ENCODE measurements at regions not wholly inside any gene's neighbourhood (a gene's known extent, or its start where the extent isn't known, plus 50 kb on each side); places are given as distances from the start of the nearest gene placed in this dataset.
"Not testable (repeated sequence)": the region's sequence is repeated elsewhere in the genome, so short reads cannot be mapped to it uniquely, and the experiment has no call there.

DNA sequence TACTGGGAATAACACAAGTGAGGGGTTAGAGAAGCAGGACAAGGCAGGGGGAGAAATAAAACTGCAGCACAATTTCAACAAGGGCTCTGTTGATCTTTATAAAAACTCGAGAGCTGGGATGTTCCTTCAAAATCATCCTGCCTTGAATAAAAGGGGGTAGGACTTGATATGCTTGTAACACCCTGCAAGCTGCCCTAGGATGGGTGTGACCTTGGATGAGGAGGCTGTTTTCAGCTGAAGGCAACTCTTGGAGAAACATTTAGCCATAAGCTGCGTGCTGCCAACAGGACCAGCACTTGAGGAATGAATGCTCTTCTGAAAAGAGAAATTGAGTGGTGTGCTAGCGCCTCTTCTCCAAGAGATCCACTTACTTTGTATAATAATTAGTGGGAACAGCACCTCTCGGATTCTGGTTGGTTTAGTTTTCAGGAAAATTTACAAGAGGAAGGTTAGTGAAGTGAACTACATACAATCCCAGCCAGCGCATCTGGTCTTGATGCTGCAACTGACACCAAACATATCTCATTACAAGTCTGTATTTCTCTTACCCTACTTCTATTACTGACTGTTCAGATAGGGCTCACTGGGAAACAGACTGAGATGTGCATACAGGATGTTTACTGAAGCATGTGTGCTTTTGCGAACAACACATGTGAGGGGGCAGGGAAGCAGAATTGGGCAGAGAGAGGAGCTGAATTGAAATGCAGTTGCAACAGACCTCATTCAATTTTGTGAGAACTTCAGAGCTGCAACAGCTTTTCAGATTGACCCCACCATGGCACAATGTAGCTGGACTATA is 643.0 kb upstream of the GOLIM4 start:
- DNase-seq = peak; percentile 19

DNA sequence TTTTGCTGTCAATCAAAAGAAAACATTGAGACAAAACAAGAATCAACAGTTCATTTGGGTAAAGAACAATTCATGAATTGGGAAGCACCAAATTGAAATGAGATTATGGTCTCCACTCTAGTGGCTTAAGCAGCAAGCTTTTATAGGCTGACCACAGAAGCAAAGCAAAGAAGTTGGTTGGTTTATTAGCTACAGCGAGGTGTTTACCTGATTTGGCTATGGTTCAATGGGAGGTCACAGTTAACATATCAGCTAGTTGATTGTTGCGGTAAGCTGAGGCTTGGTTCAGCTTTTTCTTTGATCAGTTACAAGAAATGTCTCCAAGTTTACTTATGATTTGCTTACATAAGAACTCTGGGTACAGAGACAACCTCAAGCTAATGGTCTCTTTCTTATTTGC is 640.5 kb upstream of the GOLIM4 start:
- no peak for DNase-seq

DNA sequence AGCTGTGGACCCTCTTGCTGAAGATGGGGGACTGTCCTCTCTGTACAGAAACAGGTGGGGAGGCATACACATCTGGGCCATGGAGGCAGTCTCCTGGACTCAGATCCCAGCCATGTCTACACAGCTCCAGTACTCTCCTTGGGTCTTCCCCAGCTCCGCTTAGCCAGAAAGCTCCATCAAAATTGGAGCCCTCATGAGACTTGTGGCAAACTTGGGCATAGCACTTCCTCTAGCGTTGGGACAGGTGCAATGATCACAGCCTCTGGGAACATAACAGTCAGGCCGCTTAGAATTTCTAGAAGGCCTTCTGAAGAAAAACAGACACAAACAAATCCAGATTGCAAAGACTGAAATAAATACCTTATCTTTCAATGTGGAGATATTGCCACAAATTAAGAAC is 634.3 kb upstream of the GOLIM4 start:
- DNase-seq = no peak

DNA sequence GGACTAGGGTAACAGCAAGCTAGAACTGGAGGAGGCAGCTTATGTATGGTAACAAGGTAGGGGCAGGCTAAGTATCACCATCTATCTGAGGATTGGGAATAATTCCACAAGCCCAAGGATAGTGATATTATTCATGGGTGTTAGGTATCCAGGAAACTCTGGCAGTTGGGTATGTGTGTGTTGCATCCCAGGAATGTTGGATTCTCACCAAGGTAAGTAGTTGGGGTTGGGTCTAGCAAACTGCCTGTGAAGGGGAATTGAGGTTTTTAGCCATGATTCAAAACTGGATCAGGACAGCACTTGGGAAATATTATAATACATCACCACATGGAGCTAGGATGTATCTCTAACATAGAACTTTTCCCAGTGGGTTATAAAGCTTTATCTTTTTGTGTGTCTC is 626.4 kb upstream of the GOLIM4 start:
- DNase-seq = no peak

DNA sequence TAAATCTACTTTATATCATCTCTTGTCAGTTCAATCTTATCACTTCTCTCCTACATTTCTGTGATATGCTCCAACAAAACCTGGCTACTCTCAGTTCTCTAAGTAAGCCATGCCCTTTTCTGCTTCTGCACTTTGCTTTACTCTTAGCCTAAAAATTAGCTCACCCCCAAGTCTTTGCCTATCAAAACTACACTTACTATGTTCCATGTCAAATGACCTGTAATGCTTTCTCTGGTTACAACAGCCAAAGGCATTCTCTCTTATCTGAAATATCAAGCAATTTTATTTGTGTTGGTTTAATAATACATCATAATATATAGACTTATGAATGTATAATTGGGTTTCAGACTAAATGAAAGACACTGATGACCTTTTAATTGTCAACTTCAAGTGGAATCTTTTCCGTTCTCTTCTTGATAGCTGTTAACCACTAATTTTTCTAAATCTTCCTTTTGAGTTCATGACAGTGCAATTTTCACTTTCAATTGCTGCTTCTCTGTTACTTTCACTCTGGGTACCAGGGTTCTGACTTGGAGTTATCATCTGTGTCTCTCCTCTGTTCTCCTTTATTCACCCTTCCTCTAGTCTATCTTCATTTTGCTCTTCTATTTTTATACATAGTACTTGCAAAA is 619.0 kb upstream of the GOLIM4 start:
- no peak for DNase-seq

DNA sequence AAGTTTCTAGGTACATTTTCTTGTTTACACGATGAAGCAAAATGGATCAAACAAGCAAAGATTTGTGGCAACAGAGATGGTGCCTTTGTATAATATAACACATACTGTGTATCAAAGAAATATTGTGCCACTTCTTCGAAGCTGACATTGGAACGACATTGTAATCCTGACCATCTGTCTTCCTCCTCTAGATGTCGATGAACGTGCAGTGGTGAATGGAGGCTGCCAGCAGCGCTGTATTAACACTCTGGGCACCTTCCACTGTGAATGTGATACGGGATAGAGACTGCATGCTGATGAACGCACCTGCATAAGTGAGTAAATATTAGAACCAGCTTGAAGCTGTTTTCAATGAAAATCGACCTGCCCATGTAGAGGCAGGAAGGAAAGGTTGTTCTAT is 613.3 kb upstream of the GOLIM4 start:
- no peak for DNase-seq

DNA sequence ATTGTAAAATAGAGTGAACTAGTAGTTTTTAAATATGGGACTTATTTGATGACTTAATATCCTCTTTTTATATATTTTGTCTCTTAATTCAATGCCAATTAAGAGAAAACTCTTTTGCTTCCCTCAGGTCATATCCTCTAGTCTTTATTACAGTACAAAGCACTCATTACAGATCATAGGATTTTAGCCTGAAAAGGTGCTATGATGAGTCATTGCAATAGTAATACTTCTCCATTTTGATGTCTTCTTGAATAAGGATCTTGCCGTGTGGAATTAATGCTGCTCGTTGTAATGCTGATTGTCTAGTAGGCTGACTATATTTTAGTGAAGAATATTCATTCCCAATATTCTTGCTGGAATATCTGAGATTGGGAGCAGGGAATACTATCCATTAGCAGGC is 612.2 kb upstream of the GOLIM4 start:
- DNase-seq = no peak

DNA sequence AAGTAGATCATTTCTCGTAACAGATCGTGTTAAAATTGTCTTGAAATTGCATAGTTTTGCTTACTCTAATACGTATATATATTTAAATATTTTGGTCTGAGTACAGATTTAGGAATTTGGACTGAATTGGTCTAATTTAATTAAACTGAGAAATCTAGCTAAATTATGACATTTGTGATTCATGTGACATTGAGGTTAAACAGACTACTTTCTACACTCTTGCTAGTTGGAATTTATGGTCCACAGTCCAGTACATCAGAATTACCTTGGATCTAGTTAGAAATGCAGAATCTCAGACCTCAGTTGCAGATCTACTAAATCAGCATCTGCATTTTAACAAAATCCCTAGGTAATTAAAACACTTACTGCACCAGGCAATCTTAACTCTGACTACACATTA is 609.7 kb upstream of the GOLIM4 start:
- DNase-seq = no peak

DNA sequence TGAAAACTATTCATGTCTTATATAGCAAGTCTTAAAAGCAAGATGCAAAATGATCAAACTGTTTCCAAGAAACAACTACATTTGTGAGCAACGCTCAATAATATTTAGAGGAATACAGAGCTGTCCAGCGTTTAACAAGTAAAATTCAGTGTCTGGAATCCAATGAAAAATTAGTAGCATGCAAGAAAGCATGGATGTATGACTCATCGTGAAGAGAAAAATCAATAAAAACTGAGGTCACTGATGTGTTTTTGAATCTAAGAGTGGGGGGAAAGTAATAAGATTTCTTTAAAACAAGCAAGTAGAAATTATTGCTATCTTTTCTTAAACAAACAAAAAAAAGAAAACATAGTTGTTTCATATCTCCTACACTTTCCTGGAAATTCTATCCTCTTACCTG is 600.3 kb upstream of the GOLIM4 start:
- DNase-seq = no peak

DNA sequence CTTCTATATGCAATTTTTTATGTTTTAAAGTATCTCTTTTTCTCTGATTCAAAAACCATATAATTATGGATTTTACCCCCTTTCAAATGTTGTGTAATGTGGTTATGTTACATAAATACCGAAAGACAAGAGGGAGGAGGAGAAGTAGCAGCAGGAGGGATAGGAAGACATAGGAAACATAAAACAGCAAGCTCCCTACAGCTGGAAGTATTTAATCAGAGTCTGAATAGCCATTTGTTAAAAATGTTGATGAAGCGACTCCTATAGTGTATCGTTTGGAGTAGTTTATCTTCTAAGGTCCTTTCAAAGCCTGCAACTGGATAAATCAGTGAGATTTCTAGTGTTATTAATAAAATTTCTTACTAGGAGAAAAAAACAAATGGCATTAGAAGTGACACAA is 598.1 kb upstream of the GOLIM4 start:
- DNase-seq = no peak

DNA sequence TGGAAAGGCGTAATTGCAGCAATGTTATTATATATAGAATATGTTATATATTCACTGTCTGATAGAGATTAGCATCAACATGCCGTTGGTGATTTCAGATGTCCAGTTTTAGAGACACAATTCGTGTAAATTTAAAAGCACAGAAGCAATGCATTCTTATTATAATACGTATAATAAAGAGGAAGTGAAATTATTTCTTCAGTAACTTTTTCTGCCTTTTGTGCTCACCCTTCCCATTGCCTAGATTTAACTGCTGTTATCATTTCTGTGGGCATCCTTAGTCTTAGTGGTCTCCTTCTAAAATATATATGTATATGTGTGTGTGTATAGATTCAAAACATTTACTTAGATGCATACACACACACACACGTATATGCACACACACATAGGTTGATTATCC is 592.5 kb upstream of the GOLIM4 start:
- no peak for DNase-seq

DNA sequence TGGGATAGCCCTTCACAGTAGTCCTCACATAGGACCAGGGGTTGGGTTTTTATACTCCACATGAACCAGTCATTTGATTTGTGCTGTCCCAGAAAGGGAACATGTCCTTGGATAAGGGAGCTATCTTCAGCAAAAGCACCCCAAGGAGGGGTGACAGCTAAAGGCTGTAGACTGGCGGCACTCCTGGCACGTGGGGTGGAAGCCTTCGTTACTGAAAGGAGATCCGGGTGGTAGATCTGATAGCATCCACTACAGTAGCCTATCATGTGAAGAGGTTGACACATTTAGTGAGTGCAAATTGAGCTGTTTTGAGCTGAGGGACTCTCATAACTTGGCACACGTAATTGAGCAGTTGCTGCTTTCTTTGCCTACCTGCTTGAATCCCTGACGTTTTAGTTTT is 588.8 kb upstream of the GOLIM4 start:
- DNase-seq = no peak

DNA sequence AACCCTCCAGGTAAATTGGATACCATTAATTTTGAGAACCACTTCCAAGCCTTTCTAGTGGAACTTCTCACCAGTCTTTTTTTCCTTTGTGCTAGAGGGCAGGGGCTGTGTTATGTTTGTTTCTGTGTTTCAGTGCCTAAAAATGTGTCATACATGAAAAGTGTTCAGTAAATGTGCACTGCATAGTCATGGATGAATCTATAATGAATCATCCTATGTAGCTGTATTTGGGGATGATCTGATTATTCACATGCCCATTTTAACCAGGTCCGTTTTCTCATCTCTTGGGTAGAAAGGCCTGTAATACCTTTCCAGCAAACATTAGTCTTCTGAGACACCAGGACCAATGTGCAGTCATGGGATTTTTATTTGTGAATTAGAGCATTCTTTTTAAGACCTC is 583.0 kb upstream of the GOLIM4 start:
- no peak for DNase-seq

DNA sequence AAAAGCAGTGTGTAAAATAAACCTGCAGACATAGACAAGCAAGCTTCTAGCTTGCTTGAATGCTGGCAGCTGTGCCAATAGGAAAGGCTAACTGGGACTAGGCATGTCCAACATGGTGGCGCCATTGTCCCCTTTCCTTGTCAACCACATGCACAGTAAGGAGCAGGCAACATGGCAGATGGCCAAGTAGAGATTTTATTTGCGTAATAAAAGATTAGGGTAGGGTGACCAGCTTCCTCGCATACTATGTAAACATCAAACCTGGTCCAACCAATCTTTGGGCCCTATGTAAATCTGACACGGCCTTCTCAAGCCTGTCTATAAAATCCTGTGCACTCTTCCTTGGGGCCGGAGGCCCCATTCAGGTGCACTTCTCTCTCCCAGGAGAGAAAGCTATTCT is 575.4 kb upstream of the GOLIM4 start:
- DNase-seq = no peak

DNA sequence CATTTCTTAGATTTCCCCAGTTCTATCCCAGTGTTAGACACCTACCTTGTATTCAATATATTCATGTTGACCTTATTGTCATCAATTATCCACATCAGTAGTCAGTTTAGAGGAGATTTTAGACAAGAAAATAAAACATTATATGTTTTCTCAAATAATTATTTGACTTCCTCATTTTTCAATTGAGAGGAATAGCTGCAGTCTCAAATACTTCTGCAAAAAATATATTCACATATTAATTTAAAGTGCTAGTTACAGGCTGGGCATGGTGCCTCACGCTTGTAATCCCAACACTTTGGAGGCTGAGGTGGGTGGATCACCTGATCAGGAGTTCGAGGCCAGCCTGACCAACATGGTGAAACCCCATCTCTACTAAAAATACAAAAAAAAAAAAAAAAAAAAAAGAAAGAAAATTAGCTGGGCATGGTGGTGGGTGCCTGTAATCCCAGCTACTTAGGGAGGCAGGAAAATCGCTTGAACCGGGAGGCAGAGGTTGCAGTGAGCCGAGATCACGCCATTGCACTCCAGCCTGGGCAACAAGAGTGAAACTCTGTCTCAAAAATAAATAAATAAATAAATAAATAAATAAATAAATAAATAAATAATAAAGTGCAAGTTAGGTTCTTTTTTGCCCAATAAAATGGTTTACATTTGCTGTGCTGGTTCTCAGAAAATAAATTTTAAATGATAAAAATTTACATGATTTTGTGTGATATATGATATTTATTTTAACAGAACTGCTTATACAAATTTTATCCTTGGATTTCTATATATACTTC is 565.3 kb upstream of the GOLIM4 start:
- not testable (repeated sequence) for DNase-seq

DNA sequence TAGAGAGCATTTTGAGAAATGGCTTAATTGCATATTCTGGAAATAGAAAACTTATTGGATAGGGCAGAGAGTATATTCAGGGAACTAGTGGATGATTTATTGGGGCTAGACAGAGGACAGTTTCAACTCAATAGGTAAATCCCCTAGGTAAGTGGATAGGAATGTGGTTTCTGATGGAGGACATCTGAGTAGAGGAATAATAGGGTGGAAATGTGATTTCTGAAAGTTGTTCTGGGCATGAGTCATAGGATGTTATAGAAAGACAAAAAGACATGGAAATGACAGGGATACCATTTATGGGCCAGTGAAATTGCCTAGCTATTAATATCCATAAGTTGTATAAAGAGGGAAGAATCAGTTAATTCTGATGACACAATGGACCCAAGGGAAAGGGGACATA is 563.3 kb upstream of the GOLIM4 start:
- no peak for DNase-seq

DNA sequence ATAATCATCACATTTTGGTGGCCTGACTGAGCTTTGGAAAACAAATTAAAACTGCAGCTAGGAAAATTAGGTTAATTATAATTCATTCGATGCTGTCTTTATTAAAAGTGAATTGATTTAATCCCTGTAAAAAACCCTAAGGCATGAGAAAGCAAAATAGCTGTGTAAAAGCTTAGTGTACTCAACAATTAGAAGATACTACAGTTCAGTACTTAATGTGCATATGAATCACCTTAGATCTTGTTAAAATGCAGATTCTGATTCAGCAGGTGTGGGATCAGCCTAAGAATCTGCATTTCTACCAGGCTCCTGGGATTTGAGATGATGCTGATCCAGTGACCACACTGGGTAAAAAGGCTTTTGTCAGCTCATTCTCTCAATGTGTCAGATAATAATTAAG is 559.9 kb upstream of the GOLIM4 start:
- no peak for DNase-seq

DNA sequence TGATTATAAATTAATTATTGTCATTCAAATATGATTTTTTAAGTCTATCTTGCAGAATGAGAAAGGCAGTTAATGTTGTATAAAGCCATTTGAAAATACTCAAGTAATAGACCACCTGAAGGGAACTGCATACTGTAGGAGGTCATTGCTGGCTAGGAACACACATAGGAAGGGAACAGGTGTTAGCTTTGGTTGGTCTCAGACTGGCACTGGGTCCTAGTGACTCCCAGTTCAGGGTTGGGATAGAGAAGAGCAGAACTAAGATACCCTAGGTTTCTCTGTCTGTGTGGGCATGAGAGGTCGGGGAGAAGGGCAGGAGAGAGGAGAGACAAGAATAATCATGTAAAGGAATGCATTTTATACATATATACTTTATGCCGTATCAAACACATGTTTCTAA is 559.0 kb upstream of the GOLIM4 start:
- no peak for DNase-seq

DNA sequence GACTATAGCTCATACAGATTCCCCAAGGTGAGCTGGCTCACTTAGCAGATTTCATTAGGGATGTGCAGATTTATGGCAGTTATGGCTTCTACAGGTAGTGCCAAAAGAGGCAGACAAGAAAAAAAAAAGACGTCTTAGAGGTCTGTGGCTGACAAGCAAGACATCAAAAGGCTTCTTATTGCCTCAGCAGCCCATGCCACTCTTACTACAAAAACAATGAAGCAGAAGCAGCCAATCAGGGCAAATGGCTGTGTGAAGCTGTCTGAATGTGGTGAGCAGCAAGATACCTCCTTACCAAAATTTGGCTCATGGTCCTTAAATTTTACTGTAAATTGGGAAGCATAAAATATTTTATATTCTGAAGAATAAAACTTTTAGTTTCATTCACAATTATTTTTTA is 557.5 kb upstream of the GOLIM4 start:
- DNase-seq = no peak

DNA sequence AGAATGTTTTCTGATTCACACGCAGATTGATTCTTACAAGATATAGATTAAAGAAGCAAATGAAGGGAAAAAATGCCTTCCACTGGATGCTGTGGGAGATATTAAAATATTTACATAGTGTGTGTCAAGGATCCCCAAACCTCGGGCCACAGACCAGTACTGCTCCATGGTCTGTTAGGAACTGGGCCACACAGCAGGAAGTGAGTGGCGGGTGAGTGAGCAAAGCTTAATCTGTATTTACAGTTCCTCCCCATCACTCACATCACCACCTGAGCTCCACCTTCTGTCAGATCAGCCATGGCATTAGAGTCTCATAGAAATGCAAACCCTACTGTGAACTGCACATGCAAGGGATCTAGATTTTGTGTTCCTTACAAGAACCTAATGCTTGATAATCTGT is 552.6 kb upstream of the GOLIM4 start:
- no peak for DNase-seq

DNA sequence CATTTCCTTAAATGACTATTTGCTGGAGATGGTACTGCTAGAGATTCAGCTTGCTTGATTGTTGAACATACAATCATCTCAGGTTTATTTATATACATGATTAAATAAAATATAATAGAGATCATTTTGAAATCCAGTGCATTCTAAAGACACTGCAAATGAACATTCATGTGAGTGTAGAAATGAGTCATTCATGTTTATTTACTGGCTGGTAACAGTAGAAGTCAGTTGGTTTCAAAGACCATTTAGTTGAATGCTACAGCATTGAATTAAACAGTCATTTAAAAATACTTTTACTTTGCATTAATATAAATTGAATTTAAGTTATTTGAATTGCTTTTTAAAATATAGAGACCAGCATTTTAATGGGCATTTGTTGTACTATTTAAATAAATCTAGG is 551.9 kb upstream of the GOLIM4 start:
- no peak for DNase-seq

DNA sequence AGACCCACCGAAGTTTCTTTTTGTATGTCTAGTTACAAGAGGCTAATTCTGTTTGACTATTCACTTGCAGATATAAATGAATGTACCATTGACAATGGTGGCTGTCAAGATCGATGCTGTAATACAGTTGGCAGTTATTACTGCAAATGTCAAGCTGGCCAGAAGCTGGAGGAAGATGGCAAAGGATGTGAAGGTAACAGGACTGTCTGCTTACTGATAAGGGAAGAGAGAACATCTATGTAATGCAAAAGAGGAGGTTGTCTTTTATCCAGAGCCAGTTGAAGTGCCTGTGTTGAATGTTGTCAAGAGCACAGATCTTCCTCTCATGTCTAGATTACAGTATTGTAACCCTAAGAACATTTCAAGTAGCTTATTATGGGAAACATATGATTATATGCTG is 549.5 kb upstream of the GOLIM4 start:
- DNase-seq = no peak

DNA sequence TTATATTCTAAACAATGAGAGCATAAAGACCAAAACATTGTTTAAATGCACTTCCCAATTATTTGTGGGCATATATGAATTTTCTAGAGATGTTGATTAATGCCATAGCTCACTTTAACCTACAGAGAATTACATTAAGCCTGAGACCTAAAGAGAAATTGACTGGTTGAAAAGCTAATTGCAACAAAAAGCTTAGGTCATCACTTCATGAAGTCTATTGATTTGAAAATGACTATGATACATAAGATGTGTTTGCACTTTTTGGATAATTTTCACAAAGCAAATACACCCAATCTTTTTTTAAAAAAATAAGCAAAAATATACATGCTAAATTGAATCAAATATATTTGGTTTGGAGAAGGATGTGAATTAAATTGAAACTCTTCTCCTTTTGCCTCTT is 532.8 kb upstream of the GOLIM4 start:
- DNase-seq = no peak

DNA sequence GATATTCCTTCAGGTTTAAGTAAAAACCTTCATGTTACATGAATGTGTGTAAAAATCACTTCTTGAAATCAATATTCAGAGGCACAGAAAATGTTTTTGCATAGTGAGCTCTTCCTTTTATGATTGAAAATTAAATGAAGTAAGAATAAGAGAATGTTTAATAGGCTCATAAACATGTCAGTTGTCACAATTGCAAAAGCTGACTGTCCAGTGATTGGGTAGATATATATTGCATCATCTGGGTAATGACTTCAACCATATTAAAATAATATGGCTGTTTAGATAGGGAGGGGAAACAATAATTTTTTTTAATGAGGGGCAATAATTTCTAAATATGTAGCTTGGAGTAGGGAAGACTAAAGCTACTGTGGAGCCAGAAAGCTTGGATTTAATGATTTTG is 529.8 kb upstream of the GOLIM4 start:
- DNase-seq = no peak

Measured in NCI-H2107 (cell line).